ENCODE measurements at regions not wholly inside any gene's neighbourhood (a gene's known extent, or its start where the extent isn't known, plus 50 kb on each side); places are given as distances from the start of the nearest gene placed in this dataset.

GRCh38 chrX:124426288-124427169 is 80.2 kb downstream of the SH2D1A start:
- TF ChIP-seq, protein P1, sequence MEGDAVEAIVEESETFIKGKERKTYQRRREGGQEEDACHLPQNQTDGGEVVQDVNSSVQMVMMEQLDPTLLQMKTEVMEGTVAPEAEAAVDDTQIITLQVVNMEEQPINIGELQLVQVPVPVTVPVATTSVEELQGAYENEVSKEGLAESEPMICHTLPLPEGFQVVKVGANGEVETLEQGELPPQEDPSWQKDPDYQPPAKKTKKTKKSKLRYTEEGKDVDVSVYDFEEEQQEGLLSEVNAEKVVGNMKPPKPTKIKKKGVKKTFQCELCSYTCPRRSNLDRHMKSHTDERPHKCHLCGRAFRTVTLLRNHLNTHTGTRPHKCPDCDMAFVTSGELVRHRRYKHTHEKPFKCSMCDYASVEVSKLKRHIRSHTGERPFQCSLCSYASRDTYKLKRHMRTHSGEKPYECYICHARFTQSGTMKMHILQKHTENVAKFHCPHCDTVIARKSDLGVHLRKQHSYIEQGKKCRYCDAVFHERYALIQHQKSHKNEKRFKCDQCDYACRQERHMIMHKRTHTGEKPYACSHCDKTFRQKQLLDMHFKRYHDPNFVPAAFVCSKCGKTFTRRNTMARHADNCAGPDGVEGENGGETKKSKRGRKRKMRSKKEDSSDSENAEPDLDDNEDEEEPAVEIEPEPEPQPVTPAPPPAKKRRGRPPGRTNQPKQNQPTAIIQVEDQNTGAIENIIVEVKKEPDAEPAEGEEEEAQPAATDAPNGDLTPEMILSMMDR (IDR thresholded peaks at IDR 0.05): no peak
- TF ChIP-seq POLR2A (IDR thresholded peaks at IDR 0.05): no peak
